Activated CD8-positive, alpha-beta T cell treated with anti-CD3 and anti-CD28 coated beads for 36 hours (primary cell): ENCODE measurements at regions not wholly inside any gene's neighbourhood (a gene's known extent, or its start where the extent isn't known, plus 50 kb on each side); places are given as distances from the start of the nearest gene placed in this dataset.
A peak's percentile ranks its signal among the peaks of the same experiment; 100 is the strongest.

Experiments used
- ATAC-seq: fragments of 200-7000 bp; cut with Tn5 transposase; one replicate; pipeline ENCODE4 v1.10.0; 2021; ENCODE audit warnings: mild to moderate bottlenecking, moderate library complexity
- CTCF ChIA-PET: fragments of 350-600 bp; sonication (Branson Sonifier 250); formaldehyde crosslinking; loops from one replicate; lab custom pipeline; 2021; ENCODE audit warnings: antibody characterized with exemption; lab: Charles Lee
- POLR2A ChIA-PET: fragments of 350-600 bp; sonication (Branson Sonifier 250); formaldehyde crosslinking; loops from one replicate; lab custom pipeline; 2021; ENCODE audit warnings: antibody characterized with exemption; lab: Charles Lee
- DNase-seq: peaks from one replicate; pipeline ENCODE4 v3.0.0-alpha.2; 2020
- H3K27ac Mint-ChIP-seq: one replicate; pipeline ENCODE4 v1.8.0; 2021; ENCODE audit warnings: mild to moderate bottlenecking, mixed read lengths
- H3K27me3 Mint-ChIP-seq: one replicate; pipeline ENCODE4 v1.8.0; 2021; ENCODE audit warnings: mixed read lengths
- H3K36me3 Mint-ChIP-seq: one replicate; pipeline ENCODE4 v1.8.0; 2021; ENCODE audit warnings: low read depth, mixed read lengths
- H3K4me1 Mint-ChIP-seq: one replicate; pipeline ENCODE4 v1.8.0; 2021; ENCODE audit warnings: low read depth, mixed read lengths
- H3K4me3 Mint-ChIP-seq: one replicate; pipeline ENCODE4 v1.8.0; 2021; ENCODE audit warnings: mild to moderate bottlenecking, moderate library complexity, mixed read lengths
- H3K9me3 Mint-ChIP-seq: one replicate; pipeline ENCODE4 v1.8.0; 2021; ENCODE audit warnings: mixed read lengths
- intact Hi-C: fragments of 100-400 bp; cut with micrococcal nuclease; formaldehyde crosslinking; loops from one replicate; pipeline ENCODE4 v1.10.0; 2022
- TF ChIP-seq, protein P1 (sequence below): fragments of 200-600 bp; IDR thresholded peaks from one replicate; pipeline ENCODE4 v1.8.0; 2022; ENCODE audit warnings: antibody characterized with exemption, mild to moderate bottlenecking

DNA sequence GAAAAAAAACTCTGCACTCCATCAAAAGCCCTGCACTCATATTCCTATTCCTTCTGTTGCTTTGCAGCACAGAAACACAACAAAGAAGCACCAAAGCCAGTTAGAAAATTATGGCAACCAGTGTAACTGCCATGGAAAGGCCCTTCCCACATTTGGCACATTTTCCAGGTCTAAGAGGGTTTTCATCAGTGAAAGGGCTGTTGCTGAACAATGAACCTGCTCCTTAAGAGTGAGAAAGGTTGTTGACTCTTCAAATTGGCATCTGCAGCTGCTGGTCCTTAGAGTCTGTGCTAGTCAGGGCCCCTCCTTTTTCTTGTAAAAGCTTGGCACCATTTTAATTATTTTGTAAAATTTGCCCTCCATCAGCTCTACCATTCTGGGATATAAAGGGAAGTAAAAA lies 378.7 kb upstream of the KITLG start:
- intact Hi-C loops: no loop called here
- ChIA-PET POLR2A (no interaction called here), CTCF (no interaction called here)
- H3K27me3 Mint-ChIP-seq: peaks cover 2% of the 10 kb centered on the region
- no peak overlapping the region for H3K4me3 Mint-ChIP-seq
- H3K4me1 Mint-ChIP-seq: no peaks in the 10 kb centered on the region
- no peaks in the 10 kb centered on the region for H3K9me3 Mint-ChIP-seq
- ATAC-seq (no peak), DNase-seq (no peak)
- TF ChIP-seq, protein P1, sequence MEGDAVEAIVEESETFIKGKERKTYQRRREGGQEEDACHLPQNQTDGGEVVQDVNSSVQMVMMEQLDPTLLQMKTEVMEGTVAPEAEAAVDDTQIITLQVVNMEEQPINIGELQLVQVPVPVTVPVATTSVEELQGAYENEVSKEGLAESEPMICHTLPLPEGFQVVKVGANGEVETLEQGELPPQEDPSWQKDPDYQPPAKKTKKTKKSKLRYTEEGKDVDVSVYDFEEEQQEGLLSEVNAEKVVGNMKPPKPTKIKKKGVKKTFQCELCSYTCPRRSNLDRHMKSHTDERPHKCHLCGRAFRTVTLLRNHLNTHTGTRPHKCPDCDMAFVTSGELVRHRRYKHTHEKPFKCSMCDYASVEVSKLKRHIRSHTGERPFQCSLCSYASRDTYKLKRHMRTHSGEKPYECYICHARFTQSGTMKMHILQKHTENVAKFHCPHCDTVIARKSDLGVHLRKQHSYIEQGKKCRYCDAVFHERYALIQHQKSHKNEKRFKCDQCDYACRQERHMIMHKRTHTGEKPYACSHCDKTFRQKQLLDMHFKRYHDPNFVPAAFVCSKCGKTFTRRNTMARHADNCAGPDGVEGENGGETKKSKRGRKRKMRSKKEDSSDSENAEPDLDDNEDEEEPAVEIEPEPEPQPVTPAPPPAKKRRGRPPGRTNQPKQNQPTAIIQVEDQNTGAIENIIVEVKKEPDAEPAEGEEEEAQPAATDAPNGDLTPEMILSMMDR: no peak
- H3K36me3 Mint-ChIP-seq: no peaks in the 10 kb centered on the region
- H3K27ac Mint-ChIP-seq: no peak overlapping the region

GRCh38 chr12:88958153-88958552 lies 377.9 kb upstream of the KITLG start:
- Mint-ChIP-seq H3K4me1 (no peaks in the 10 kb centered on the region), H3K27ac (no peak overlapping the region), H3K9me3 (no peaks in the 10 kb centered on the region), H3K27me3 (peaks cover 3% of the 10 kb centered on the region), H3K4me3 (no peak overlapping the region), H3K36me3 (no peaks in the 10 kb centered on the region)
- ChIA-PET CTCF (no interaction called here), POLR2A (no interaction called here)
- TF ChIP-seq, protein P1: no peak
- no peak for ATAC-seq
- no peak for DNase-seq
- intact Hi-C loops: no loop called here

DNA sequence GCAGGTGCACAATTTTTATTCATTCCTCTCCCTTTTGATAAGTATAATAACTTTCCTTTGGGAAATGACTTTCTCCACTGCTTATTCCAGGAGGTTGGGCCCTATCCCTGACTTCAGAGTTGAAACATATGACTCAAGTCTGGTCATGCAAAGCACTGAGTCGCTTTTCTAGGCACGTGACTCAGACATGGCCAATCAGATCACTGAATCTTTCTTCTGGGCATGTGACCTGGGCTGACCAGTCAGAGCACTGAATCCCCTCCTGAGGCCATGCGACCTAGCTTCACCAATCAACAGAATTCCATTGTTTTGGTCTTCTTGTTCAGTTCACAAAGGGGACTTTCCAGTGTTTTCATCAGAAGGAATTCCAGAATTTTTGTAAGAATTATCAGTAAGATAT lies 377.1 kb upstream of the KITLG start:
- no peaks in the 10 kb centered on the region for H3K9me3 Mint-ChIP-seq
- CTCF ChIA-PET: no interaction called here
- H3K27ac Mint-ChIP-seq: no peak overlapping the region

DNA sequence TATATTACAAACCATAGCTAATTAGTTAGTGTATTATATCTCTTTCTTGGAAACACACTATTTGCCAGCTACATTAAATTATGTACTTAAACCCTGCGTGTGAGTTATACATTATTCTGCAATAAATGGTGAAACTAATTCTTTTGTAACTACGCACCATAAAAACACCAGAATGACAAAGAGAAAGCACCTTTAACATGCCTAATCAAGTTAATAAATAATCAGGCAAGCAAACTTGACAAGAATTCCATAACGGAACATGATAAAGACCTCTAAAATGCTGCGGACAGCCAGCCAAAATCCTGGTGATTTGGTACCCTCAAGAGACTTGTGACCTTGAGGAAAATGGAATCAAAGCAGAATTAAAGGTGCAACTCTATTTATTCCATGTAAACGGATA lies 375.3 kb upstream of the KITLG start:
- intact Hi-C loops: no loop called here
- Mint-ChIP-seq H3K36me3 (no peaks in the 10 kb centered on the region), H3K27me3 (peaks cover 1% of the 10 kb centered on the region), H3K4me1 (no peaks in the 10 kb centered on the region), H3K9me3 (no peaks in the 10 kb centered on the region), H3K4me3 (no peak overlapping the region), H3K27ac (no peak overlapping the region)
- TF ChIP-seq, protein P1: no peak
- no peak for DNase-seq
- ChIA-PET POLR2A (no interaction called here), CTCF (no interaction called here)
- ATAC-seq: no peak

More for the DNA sequence above, 377.1 kb upstream of the KITLG start:
- H3K27me3 Mint-ChIP-seq: peaks cover 3% of the 10 kb centered on the region
- H3K4me3 Mint-ChIP-seq: no peak overlapping the region
- ATAC-seq: peak; percentile 39
- TF ChIP-seq, protein P1: no peak
- no peak for DNase-seq
- H3K36me3 Mint-ChIP-seq: no peaks in the 10 kb centered on the region
- no peaks in the 10 kb centered on the region for H3K4me1 Mint-ChIP-seq
- POLR2A ChIA-PET: no interaction called here
- intact Hi-C loops: no loop called here

DNA sequence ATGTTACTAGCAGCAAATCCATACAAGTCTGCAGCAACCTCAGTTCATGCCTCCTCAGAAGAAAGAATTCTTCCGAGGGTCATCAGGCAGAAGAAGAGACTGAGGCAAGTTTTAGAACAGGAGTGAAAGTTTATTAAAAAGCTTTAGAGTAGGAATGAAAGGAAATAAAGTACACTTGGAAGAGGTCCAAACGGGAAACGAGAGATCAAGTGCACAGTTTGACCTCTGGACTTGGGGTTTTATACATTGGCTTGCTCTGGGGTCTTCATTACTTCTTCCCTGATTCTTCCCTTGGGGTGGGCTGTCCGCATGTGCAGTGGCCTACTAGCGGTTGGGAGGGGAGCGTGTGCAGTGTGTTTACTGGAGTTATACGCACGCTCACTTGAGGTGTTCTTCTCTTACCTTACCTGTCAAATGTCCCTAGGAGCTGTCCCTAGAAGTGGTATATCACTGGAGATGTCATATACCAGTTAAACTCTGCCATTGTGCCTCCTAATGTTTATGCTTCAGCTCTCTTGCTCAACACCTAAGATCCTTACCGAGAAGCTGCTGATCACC lies 372.8 kb upstream of the KITLG start:
- ATAC-seq (no peak), DNase-seq (no peak)
- POLR2A ChIA-PET: no interaction called here
- H3K27me3 Mint-ChIP-seq: peaks cover 1% of the 10 kb centered on the region
- TF ChIP-seq, protein P1: no peak
- H3K27ac Mint-ChIP-seq: no peak overlapping the region
- no peaks in the 10 kb centered on the region for H3K36me3 Mint-ChIP-seq
- H3K4me3 Mint-ChIP-seq: no peak overlapping the region
- intact Hi-C loops: no loop called here
- peaks cover 1% of the 10 kb centered on the region for H3K9me3 Mint-ChIP-seq
- no peaks in the 10 kb centered on the region for H3K4me1 Mint-ChIP-seq
- CTCF ChIA-PET: no interaction called here
